ENCODE measurements at regions not wholly inside any gene's neighbourhood (a gene's known extent, or its start where the extent isn't known, plus 50 kb on each side); places are given as distances from the start of the nearest gene placed in this dataset.

DNA sequence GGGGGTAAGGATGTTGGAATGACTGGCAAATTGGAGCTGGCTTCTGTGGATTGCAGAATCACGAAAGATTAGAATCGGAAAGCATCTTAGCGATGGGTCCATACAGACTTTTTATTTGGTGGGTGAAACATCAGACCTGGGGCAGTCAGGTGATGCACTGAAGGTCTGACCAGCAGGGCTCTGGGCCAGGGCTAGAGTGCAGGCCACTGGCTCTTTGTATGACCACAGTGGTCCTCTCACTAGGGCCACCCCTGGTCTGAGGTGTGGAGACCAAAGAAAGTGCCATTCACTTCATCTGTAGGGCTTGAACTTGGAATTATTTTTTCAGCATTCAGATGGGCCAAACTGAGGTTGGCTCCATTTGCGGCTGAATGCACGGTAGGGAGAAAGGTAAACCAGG, 306.4 kb downstream of the RPS6KC1 start:
- TF ChIP-seq, protein P1, sequence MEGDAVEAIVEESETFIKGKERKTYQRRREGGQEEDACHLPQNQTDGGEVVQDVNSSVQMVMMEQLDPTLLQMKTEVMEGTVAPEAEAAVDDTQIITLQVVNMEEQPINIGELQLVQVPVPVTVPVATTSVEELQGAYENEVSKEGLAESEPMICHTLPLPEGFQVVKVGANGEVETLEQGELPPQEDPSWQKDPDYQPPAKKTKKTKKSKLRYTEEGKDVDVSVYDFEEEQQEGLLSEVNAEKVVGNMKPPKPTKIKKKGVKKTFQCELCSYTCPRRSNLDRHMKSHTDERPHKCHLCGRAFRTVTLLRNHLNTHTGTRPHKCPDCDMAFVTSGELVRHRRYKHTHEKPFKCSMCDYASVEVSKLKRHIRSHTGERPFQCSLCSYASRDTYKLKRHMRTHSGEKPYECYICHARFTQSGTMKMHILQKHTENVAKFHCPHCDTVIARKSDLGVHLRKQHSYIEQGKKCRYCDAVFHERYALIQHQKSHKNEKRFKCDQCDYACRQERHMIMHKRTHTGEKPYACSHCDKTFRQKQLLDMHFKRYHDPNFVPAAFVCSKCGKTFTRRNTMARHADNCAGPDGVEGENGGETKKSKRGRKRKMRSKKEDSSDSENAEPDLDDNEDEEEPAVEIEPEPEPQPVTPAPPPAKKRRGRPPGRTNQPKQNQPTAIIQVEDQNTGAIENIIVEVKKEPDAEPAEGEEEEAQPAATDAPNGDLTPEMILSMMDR (conservative IDR thresholded peaks at IDR 0.05; ENCODE audit: low read depth, low read length): no peak
- TF ChIP-seq EZH2 (IDR thresholded peaks at IDR 0.05; ENCODE audit: low read length, unreplicated experiment) (no peak), EZH2phosphoT487 (IDR thresholded peaks at IDR 0.05; ENCODE audit: borderline replicate concordance, low read length) (no peak)

All from PC-3 (cell line).